HG02852 (cell line): ENCODE measurements at regions not wholly inside any gene's neighbourhood (a gene's known extent, or its start where the extent isn't known, plus 50 kb on each side); places are given as distances from the start of the nearest gene placed in this dataset.
"Not testable (repeated sequence)": the region's sequence is repeated elsewhere in the genome, so short reads cannot be mapped to it uniquely, and the experiment has no call there.

ENCODE experiments used
- ATAC-seq: cut with Tn5 transposase; IDR thresholded peaks from one replicate; pipeline ENCODE4 v1.9.1; 2021; ENCODE audit warnings: mild to moderate bottlenecking, moderate library complexity; ENCODE audit not compliant: unreplicated experiment

DNA sequence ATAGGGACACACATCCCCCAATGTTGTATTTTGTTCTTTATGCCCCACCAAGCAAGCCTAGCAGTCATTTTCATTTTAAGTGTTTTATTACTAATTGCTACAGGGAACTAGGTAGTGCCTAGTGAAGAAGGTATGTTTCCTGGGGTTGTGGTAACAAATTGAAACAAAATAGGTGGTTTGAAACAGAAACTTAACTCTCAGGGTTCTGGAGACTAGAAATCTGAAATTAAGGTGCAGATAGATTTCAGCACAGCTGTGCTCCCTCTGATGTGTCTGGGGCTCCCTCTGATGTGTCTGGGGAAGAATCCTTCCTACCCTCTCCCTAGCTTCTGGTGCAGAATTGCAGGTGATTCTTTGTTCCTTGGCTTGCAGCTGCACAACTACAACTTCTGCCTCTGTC lies 390.1 kb downstream of the ZFHX3 start:
- ATAC-seq, result peak; percentile 92

DNA sequence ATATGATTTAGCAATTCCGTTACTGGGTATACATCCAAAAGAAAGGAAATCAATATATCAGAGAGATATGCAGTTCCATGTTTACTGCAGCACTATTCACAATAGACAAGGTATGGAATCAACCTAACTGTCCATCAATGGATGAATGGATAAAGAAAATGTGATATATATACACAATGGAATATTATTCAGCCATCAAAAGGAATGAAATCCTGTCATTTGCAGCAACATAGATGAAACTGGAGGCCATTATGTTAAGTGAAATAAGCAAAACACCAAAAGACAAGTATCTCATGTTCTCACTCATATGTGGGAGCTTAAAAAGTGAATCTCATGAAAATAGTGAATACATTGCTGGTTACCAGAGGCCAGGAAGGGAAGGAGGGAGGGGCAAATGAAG lies 390.8 kb downstream of the ZFHX3 start:
- no peak for ATAC-seq

DNA sequence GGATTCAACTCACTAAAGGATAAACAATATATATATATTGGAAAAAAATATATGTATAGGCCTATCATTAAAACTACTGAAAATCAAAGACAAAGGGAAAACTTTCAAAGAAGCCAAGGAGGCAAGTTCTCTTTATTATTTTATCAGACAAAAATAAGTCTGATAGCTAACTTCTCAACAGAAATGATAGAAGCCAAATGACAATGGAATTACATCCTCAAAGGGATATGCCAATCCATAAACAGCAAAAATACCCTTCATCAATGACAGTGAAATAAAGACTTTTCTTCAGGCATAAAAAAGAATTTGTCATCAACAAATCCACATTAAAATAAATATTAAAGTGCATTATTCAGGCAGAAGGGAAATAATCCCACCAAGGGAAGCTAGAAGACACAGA lies 393.4 kb downstream of the ZFHX3 start:
- no peak for ATAC-seq

DNA sequence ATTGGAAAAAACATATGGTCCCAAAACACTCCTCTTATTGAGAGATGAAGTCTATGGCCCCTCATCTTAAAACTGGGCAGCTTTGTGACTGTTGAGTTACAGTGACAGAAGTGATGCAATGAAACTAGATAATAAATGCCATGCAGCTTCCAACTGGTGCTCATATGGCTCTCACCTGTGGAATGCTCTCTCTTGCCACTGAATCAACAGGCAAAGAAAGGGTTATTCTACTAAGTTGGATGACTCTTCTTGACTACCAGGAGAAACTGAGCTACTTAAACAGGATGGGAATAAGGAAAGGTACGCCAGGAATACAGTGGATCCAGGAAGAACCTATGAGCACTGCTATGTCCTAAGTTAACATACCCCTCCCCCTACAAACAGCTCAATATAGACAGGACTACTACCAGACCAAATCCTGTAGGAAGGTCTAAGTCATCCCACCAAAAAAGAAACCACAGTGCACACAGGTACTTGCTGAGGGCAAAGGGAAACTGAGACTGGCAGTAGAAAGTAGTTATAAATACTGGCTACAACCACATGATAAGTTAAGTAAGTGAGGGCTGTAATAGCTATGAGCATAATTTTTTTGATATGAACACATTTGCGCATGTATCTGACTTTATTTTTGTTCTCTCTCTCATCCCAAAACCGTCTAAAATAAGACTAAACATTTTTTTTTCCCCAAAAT lies 398.5 kb downstream of the ZFHX3 start:
- ATAC-seq, result peak; percentile 61

DNA sequence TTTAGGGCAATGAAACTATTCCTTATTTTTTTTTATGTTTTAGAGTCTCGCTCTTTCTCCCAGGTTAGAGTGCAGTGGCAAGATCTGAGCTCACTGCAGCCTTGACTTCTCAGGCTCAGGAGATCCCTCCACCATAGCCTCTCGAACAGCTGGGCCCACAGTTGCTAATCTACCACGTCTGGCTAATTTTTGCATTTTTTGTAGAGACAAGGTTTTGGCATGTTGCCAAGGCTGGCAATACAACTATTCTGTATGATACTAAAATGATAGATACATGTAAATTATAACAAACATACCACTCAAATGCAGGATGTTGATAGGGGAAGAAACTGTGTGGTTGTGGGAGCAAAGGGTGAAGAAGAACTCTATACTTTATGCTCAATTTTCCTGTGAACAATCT lies 401.3 kb downstream of the ZFHX3 start:
- ATAC-seq, result no peak

DNA sequence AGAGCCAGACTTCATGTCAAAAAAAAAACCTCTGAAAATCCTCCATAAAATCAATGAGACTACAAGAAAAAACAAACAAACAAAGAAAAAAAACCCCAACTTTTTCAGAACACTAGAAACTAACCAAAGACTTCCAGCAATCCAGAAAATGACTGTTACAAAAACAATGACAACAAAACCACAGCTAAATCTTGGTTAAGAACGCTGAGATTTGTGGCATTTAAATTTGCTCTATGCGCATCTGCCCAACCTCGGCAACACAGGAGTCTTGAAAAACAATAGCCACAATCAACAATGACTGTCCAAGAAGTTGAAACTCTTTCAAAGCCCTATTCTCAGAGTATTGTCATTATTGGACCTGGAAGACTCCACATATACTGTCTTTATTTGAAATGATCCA lies 402.4 kb downstream of the ZFHX3 start:
- ATAC-seq, result no peak

DNA sequence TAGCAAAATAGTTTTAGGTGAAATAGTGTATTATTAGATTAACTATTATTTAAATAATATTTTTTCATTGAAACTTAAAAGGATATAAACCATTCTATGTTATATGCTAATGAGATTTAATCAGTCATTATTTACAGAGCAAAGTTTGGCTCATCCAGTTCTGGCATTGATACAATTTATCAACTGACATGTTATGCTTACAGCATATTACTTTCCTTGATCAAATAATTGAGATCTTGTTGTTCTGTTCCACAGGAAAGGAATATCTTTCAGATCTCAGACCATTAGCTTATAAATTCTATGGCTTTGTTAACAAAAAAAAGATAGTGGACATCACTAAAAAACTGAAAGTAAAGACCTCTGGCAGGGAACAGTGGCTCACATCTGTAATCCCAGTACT lies 403.0 kb downstream of the ZFHX3 start:
- no peak for ATAC-seq

DNA sequence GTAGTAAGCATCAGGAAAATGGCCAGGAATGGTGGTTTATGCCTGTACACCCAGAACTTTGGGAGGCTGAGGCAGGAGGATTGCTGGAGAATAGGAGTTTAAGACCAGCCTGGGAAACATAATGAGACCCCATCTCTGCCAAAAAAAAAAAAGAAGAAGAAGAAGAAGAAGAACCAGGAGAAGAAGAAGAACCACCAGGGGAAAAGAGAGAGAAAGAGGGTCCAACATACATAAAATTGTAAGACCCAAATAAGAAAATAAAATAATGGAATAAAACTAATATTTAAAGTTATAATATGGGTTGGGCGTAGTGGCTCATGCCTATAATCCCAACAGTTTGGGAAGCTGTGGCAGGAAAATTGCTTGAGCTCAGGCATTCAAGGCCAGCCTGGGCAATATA lies 408.4 kb downstream of the ZFHX3 start:
- no peak for ATAC-seq

DNA sequence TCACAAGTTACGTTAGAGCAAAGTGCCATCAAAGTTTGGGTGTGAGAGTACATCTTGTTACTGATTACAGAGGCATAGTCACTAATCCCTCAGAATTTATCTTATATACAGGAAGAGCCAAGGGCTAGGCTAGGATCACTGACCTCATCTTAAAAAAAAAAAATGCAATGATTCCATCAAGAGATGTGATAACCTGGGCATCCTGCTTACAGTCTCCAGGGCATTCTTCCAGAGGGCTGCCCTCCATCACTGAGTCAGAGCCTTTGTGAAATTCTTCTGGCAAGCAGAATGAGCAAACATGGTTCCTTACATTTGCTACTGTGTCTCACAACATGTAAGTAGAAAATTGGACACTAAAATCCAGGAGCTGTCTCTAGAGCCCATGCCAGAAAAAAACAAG lies 410.6 kb downstream of the ZFHX3 start:
- no peak for ATAC-seq

DNA sequence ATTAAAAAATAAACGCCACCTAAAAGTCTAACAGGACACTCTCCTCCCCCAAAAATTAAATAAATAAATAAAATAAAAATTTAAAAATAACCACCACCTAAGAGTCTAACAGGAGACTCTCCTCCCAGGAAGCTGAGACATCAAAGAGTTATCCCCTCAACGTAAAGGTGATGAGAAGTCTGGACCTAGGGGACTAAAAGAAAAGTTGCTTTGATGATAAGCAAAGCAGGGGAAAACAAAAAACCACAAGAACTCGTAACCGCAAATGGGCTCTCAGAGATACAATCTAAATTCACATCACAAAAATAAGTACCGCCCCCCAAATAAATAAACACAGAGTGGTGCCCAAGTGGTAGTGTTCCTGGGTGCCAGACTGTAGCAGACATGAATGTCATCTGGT lies 412.2 kb downstream of the ZFHX3 start:
- no peak for ATAC-seq

DNA sequence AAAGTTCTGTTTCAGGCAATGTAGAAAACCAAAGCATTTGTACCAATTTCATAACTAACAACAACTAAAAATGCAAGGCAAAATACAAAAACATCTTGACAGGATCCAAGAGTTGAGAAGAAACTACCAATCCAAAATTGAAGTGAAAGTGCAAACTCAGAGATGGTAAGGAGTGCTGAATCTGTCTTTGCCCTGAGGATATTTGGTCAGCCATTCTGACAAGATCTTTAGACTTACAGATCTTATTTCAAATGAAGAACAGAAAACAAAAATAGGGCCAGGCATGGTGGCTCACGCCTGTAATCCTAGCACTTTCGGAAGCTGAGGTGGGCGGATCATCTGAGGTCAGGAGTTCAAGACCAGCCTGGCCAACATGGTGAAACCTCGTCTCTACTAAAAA lies 412.8 kb downstream of the ZFHX3 start:
- ATAC-seq, result no peak

DNA sequence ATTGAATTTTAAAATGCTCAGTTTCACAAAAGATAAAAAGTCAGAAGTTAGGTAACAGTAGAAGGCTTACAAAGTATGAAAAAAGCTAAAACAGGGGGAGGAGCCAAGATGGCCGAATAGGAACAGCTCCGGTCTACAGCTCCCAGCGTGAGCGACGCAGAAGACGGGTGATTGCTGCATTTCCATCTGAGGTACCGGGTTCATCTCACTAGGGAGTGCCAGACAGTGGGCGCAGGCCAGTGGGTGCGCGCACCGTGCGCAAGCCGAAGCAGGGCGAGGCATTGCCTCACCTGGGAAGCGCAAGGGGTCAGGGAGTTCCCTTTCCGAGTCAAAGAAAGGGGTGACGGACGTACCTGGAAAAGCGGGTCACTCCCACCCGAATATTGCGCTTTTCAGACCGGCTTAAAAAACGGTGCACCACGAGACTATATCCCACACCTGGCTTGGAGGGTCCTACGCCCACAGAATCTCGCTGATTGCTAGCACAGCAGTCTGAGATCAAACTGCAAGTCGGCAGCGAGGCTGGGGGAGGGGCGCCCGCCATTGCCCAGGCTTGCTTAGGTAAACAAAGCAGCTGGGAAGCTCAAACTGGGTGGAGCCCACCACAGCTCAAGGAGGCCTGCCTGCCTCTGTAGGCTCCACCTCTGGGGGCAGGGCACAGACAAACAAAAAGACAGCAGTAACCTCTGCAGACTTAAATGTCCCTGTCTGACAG lies 420.6 kb downstream of the ZFHX3 start:
- not testable (repeated sequence) for ATAC-seq

DNA sequence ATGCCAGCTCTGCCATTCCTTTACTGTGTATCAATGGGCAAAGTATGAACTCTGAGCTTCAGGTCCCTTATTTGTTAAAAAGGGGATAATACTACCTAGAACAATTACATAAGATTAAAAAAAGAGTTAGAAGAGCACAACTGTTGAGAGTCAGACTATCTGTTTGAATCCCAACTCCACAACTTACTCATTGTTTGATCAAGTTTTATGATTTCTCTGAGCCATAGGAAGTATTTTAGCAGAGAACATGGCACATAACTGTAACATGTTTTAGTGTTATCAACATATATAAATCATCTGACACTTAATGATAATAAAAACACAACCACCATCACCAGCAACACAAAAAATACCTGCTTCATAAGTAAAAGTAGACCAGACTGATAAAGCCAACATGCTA lies 421.3 kb downstream of the ZFHX3 start:
- ATAC-seq, result no peak

DNA sequence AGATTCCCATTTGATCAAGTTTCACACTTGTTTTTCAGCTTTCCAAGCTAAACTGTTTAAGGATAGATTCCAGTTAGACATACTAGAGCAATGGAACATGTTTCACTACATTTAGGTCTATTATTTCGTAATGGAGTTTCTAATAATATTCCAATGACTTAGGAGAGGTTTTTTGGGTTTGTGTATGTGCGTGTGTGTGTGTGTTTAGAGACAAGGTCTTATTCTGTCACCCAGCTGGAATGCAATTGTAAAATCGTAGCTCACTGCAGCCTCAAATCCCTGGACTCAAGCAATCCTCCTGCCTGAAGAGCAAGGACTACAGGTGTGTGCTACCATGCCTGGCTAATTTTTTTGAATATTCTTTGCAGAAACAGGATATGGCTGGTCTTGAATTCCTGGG lies 426.3 kb downstream of the ZFHX3 start:
- no peak for ATAC-seq

DNA sequence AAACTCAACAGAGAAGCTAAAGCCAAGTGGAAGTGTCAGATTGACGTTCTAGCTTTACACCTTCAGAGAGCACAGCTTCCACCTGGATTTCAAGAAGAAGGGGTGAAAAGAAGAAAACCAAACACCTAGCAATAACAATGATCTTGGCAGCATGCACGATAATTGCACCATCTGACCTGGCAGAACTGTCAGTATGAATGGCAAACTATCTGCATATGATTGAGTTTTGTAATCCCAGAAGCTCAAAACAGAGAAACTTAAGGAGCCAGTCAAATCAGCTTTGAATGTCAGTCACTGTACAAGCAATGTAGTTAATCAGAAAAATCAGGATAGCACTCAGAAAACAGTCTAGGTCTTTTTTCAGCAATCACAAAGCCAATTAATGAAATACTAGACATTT lies 427.1 kb downstream of the ZFHX3 start:
- ATAC-seq, result no peak

DNA sequence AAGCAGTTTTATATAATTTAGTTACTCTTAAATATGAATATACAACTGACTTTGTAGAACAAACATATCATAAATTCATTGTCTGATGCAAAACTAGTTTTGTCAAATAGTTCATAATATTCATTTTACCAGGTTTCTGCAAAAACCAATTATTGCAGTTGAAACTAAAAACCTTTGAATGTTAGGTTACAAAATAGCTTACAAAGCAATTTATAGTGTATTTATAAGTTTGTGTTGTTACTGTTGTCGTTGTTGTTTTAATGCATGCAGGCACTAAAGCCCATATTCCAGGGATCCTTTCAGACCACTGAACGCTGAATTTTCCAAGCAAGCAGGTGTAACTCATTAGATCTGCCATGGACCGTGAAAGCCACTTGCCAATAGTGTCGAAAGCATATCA lies 427.6 kb downstream of the ZFHX3 start:
- no peak for ATAC-seq

DNA sequence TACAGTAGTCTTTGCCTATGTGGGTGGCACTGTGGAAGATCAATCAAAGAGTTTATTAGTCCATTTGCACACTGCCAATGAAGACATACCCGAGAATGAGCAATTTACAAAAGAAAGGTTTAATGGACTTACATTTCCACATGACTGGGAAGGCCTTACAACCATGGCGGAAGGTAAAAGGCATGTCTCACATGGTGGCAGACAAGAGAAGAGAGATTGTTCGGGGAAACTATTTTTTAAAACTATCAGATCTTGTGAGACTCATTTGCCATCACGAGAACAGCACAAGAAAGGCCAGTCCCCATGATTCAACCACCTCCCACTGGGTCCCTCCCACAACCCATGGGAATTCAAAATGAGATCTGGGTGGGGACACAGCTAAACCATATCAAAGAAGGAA lies 432.1 kb downstream of the ZFHX3 start:
- ATAC-seq, result no peak

DNA sequence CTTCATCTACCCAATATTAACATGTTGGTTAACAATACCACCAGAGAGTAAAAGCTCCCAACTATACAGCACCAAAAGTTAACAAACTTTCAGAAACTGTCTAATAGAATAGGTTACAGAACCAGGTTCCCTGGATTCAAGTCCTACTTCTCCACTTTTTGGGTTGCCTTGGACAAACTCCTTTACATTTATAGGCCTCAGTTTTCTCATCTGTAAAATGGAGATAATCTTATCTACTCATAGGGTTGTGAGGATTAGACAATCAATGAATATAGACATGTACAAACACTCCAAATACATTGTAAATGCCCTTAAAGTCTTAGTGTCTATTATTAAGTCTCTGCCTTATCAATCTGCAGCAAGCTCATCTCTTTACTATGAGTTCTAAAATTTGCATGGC lies 435.2 kb downstream of the ZFHX3 start:
- ATAC-seq, result no peak

DNA sequence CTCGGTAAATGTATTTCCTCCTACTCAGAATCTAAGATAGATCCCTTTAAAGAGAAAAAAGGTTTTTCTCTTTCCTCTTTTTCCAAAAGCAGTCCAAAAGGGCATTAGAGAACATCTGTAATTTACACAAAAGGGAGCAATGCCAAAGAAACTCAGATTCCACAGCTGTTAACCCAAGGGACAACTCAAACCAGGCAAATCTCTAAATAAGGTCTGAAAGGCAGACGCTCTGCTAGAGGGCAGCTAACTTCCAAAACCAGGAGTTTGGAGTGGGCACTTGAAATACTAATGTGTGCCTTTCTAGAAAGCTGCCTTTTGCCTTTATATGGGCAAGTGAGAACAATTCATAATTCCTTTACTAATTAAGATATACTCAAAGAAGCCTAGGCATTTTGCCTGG lies 435.7 kb downstream of the ZFHX3 start:
- no peak for ATAC-seq

DNA sequence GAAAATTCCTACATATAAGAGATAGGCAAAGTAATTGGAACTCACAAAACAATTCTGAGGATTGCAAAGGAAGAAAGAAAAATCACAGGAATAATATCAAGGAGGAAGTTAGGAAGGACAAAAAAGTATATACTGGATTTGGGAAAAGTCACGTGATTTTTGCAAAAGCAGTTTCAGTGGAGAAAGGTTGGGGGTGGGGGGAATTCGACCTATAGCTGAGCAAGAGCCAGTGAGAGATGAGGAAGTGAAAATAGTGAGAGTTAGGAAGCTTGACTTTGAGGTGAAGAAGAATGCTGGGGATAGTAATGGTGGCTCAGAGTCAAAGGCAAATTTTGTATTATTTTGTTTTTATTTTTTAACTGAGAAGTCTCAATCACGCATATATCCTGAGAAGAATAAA lies 438.0 kb upstream of the PMFBP1 start:
- no peak for ATAC-seq

DNA sequence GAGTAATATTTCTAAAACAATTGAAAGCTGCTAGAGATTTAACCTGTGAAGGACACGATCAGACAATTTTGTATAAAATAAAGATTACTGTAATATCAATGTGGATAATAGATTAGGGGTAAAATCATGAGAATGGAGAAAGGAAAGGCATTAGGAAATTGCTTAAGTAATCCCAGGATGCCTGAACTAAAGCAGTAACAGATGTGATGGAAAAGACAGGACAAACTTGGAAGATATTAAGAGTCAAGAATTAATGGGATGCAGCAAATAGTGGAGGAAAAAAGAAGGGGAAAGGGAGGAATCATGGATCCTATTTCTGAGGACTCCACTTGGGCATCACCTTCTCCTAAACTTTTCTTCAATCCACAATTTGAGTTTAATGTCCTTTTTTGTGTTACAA lies 437.1 kb upstream of the PMFBP1 start:
- no peak for ATAC-seq

DNA sequence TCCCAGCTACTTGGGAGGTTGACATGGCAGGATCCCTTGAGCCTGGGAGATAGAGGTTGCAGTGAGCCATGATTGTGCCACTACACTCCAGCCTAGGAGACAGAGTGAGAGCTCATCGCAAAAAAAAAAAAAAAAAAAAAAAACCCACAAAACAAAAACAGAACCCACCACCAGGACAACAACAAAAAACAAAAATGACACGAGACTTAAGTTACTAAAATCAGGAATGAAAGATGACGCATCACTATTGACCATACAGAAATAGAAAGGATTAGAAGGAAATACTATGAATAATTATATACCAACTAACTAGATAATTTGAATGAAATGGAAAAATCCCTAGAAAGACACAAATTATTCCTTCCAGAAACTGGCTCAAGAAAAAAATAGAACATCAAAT lies 432.4 kb upstream of the PMFBP1 start:
- no peak for ATAC-seq

DNA sequence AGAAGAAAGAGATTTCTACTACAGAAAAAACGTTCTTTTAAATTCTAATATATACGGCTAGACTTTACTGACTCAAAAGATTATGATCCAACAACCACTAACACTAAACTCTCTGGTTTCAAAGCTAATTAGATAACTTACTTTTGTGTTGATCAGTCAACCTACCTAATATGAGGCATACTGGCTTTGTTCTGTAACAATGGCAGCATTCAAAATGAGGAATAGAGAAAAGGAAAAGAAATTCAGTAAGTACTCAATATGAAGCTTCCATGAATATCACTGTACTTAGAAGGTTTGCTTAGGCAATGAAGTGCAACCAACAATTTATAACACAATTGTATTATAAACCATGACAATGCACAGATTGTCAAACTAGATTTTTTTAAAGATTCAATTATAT lies 430.5 kb upstream of the PMFBP1 start:
- ATAC-seq, result no peak
